Activated naive CD4-positive, alpha-beta T cell treated with anti-CD3 and anti-CD28 coated beads, Interleukin-2, amount 50 U/mL, for 72 hours (primary cell): ENCODE measurements at regions not wholly inside any gene's neighbourhood (a gene's known extent, or its start where the extent isn't known, plus 50 kb on each side); places are given as distances from the start of the nearest gene placed in this dataset.
"Not testable (repeated sequence)": the region's sequence is repeated elsewhere in the genome, so short reads cannot be mapped to it uniquely, and the experiment has no call there.

ENCODE experiments used
- ATAC-seq, 2 donors: fragments of 150-1000 bp; cut with Tn5 transposase; 2 replicates each; pipeline ENCODE4 v1.10.0; 2021; ENCODE audit warnings: mild to moderate bottlenecking in 2 of 2, moderate library complexity in 2 of 2
- DNase-seq, 2 donors: peaks; one replicate each; pipeline ENCODE4 v3.0.0; 2021 to 2022; ENCODE audit warnings: low spot score in 2 of 2
- H3K27ac Mint-ChIP-seq, 2 donors: one replicate each; pipeline ENCODE4 v1.8.0; 2022; ENCODE audit warnings: mild to moderate bottlenecking in 2 of 2, mixed read lengths in 2 of 2
- H3K36me3 Mint-ChIP-seq, 2 donors: one replicate each; pipeline ENCODE4 v1.8.0; 2022; ENCODE audit warnings: mixed read lengths in 2 of 2
- H3K9me3 Mint-ChIP-seq, 2 donors: one replicate each; pipeline ENCODE4 v1.8.0; 2022; ENCODE audit warnings: mixed read lengths in 2 of 2

DNA sequence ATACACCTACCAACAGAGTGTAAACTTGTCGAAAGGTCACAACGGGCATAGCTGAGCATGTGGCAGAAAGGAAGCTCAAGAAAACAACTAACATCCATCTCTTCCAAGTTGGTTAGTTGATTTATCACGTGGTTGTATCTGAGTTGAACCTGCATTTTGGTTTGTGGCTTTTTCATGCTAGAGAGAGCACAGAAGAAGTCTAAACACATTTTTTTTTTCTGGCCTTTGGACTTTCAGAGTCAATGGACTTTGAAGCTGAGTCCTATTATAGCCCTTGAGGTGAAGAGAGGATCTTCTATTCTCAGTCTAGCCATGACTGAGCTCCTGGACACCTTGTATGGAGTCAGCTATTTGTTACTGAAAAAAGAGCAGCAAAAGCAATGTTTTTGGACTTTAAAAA is 150.6 kb upstream of the TRPC5 start:
- ATAC-seq = no peak

GRCh38 chrX:112226795-112227194 is 144.2 kb upstream of the TRPC5 start:
- H3K36me3 Mint-ChIP-seq, H3K27ac Mint-ChIP-seq, DNase-seq, H3K9me3 Mint-ChIP-seq, ATAC-seq: not testable (repeated sequence)

More for the DNA sequence above, 150.6 kb upstream of the TRPC5 start:
- DNase-seq = no peak
- Mint-ChIP-seq H3K27ac (no peak overlapping the region), H3K9me3 (no peaks in the 10 kb centered on the region), H3K36me3 (no peaks in the 10 kb centered on the region)

GRCh38 chrX:112223391-112223790 is 140.8 kb upstream of the TRPC5 start:
- H3K9me3 Mint-ChIP-seq = no peaks in the 10 kb centered on the region
- no peak for ATAC-seq
- DNase-seq = no peak
- no peaks in the 10 kb centered on the region for H3K36me3 Mint-ChIP-seq
- no peak overlapping the region for H3K27ac Mint-ChIP-seq

DNA sequence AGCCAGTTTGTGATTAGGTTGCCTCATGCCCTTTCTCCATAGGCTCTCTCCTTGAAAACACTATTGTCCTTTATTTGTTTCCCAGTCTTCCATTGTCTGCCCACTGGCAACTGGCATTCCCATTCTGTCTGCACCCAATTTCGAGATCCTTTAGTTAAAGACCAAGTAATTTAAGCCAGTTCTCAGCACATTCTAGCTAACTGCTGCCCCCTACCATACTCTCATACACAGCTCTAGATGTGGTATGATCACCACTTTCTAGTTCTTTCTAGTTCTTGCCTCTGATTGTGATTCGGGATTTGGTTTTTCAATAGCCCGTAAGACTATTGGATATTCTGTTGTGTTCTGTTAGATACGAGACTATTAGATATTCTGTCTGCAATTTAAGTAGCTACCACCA is 135.8 kb upstream of the TRPC5 start:
- DNase-seq (no peak), ATAC-seq (no peak)
- Mint-ChIP-seq H3K9me3 (no peaks in the 10 kb centered on the region), H3K27ac (no peak overlapping the region), H3K36me3 (no peaks in the 10 kb centered on the region)

- no peak for DNase-seq
- Mint-ChIP-seq H3K9me3 (no peaks in the 10 kb centered on the region), H3K36me3 (no peaks in the 10 kb centered on the region), H3K27ac (no peak overlapping the region)
- ATAC-seq = peak in 1 of 2 donors; percentile 63
Measured at GRCh38 chrX:112211459-112211858, 128.9 kb upstream of the TRPC5 start.

- no peak overlapping the region for H3K27ac Mint-ChIP-seq
- no peak for DNase-seq
- H3K9me3 Mint-ChIP-seq = peaks cover 0 to 4% of the 10 kb centered on the region in 2 donors
- no peaks in the 10 kb centered on the region for H3K36me3 Mint-ChIP-seq
- ATAC-seq = no peak
Measured at GRCh38 chrX:112197840-112198239, 115.3 kb upstream of the TRPC5 start.

GRCh38 chrX:112190646-112191045 is 108.1 kb upstream of the TRPC5 start:
- H3K36me3 Mint-ChIP-seq = no peaks in the 10 kb centered on the region
- no peak overlapping the region for H3K27ac Mint-ChIP-seq
- ATAC-seq (no peak), DNase-seq (no peak)
- H3K9me3 Mint-ChIP-seq = peaks cover 0 to 4% of the 10 kb centered on the region in 2 donors

GRCh38 chrX:112181361-112181760 is 98.8 kb upstream of the TRPC5 start:
- not testable (repeated sequence) for H3K27ac Mint-ChIP-seq, ATAC-seq, H3K36me3 Mint-ChIP-seq, DNase-seq, H3K9me3 Mint-ChIP-seq

GRCh38 chrX:112164420-112164819 is 81.8 kb upstream of the TRPC5 start:
- H3K27ac Mint-ChIP-seq = no peak overlapping the region
- no peaks in the 10 kb centered on the region for H3K36me3 Mint-ChIP-seq
- H3K9me3 Mint-ChIP-seq = peaks cover 5 to 6% of the 10 kb centered on the region in 2 donors
- ATAC-seq = no peak
- no peak for DNase-seq

DNA sequence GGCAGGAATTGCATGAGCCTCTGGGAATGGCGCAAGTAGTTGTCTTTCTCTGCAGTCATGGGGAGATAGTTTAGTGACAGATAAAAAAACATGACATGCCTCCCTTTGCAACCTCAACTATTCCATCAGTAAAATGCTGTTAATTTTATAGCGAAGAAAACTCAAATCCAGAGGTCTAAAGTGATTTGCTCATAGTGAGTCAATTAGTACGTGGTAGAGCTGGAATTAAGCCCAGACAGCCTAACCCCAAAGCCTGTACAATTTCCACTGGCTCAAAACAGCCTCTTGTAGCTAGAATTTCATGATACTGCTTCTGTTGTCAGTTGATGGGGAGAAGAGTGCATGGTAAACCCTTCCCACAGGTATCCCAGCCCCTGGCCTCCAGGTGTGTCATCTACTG is 81.3 kb upstream of the TRPC5 start:
- Mint-ChIP-seq H3K36me3 (no peaks in the 10 kb centered on the region), H3K9me3 (peaks cover 5 to 6% of the 10 kb centered on the region in 2 donors), H3K27ac (no peak overlapping the region)
- ATAC-seq (no peak), DNase-seq (no peak)

GRCh38 chrX:112148397-112148796 is 65.8 kb upstream of the TRPC5 start:
- no peak for ATAC-seq
- no peaks in the 10 kb centered on the region for H3K36me3 Mint-ChIP-seq
- H3K9me3 Mint-ChIP-seq = peaks cover 0 to 6% of the 10 kb centered on the region in 2 donors
- DNase-seq = no peak
- no peak overlapping the region for H3K27ac Mint-ChIP-seq

DNA sequence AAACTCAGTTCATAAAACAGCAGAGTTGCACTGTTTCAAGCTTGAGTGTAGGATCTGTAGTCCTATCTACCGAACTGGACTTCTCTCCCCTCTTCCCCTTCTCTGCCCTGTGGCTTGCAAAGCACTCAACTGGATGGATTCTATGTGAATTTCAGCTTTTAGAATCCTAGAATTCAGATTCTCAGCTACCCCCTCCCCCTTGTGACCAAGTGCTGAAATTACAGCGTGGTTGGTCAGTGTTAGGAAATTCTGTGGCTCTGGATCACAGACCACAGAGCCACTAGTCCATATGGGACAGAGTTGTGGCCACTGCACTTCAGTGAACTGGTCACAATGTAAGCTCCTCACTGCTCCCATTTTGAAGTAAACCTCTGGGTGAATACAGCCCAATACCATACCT is 64.6 kb upstream of the TRPC5 start:
- Mint-ChIP-seq H3K9me3 (peaks cover 0 to 6% of the 10 kb centered on the region in 2 donors), H3K27ac (no peak overlapping the region), H3K36me3 (no peaks in the 10 kb centered on the region)
- no peak for ATAC-seq
- DNase-seq = no peak

GRCh38 chrX:112137276-112137675 is 54.7 kb upstream of the TRPC5 start:
- no peak overlapping the region for H3K27ac Mint-ChIP-seq
- no peaks in the 10 kb centered on the region for H3K36me3 Mint-ChIP-seq
- no peak for DNase-seq
- peaks cover 0 to 6% of the 10 kb centered on the region in 2 donors for H3K9me3 Mint-ChIP-seq
- ATAC-seq = no peak
